GM23338 (cell line): ENCODE measurements at regions not wholly inside any gene's neighbourhood (a gene's known extent, or its start where the extent isn't known, plus 50 kb on each side); places are given as distances from the start of the nearest gene placed in this dataset.

ENCODE experiments used
- ATAC-seq: fragments of 200-7000 bp; cut with Tn5 transposase; 3 replicates; pipeline ENCODE4 v1.9.1; 2020
- DNase-seq: peaks from one replicate; pipeline ENCODE4 v3.0.0-alpha.2; 2015; ENCODE audit warnings: low spot score
- H2AFZ ChIP-seq: fragments of 200-600 bp; sonication (generic); 2 replicates; pipeline ENCODE4 v1.8.0; 2016; ENCODE audit warnings: antibody characterized with exemption, mild to moderate bottlenecking, moderate library complexity
- H3F3A ChIP-seq: fragments of 200-600 bp; sonication (generic); replicated peaks from 2 replicates; pipeline ENCODE4 v1.8.0; 2017; ENCODE audit warnings: antibody characterized with exemption, mixed run types, low read depth
- H3K27ac ChIP-seq: fragments of 200-600 bp; sonication (generic); 2 replicates; pipeline ENCODE4 v1.6.1; 2016; ENCODE audit warnings: low read depth
- H3K27me3 ChIP-seq: fragments of 200-600 bp; sonication (generic); 2 replicates; pipeline ENCODE4 v1.8.0; 2016; ENCODE audit warnings: mild to moderate bottlenecking, mixed run types, moderate library complexity; ENCODE audit not compliant: insufficient read depth
- H3K36me3 ChIP-seq: fragments of 200-600 bp; sonication (generic); 2 replicates; pipeline ENCODE4 v1.8.0; 2016; ENCODE audit warnings: mild to moderate bottlenecking; ENCODE audit not compliant: insufficient read depth
- H3K4me1 ChIP-seq: fragments of 200-600 bp; sonication (generic); 2 replicates; pipeline ENCODE4 v1.8.0; 2016; ENCODE audit warnings: mild to moderate bottlenecking, moderate library complexity; ENCODE audit not compliant: insufficient read depth
- H3K4me2 ChIP-seq: fragments of 200-600 bp; sonication (generic); 2 replicates; pipeline ENCODE4 v1.7.1; 2017; ENCODE audit warnings: mixed run types
- H3K4me3 ChIP-seq: fragments of 200-600 bp; sonication (generic); 2 replicates; pipeline ENCODE4 v1.6.1; 2016; ENCODE audit warnings: mixed run types
- H3K79me2 ChIP-seq: fragments of 200-600 bp; sonication (generic); replicated peaks from 2 replicates; pipeline ENCODE4 v1.8.0; 2017; ENCODE audit warnings: mild to moderate bottlenecking; ENCODE audit not compliant: insufficient read depth
- H3K9me2 ChIP-seq: fragments of 200-600 bp; sonication (generic); 2 replicates; pipeline ENCODE4 v1.8.0; 2017; ENCODE audit not compliant: insufficient read depth
- H4K20me1 ChIP-seq: fragments of 200-600 bp; sonication (generic); replicated peaks from 2 replicates; pipeline ENCODE4 v1.8.0; 2017; ENCODE audit warnings: mild to moderate bottlenecking; ENCODE audit not compliant: insufficient read depth
- H3K27ac Mint-ChIP-seq: 2 replicates; pipeline ENCODE4 v1.8.0; 2020; ENCODE audit warnings: inconsistent platforms, mild to moderate bottlenecking, moderate library complexity, mixed read lengths
- H3K27me3 Mint-ChIP-seq: 3 replicates; pipeline ENCODE4 v1.8.0; 2022; ENCODE audit warnings: low read depth, mild to moderate bottlenecking, moderate library complexity, mixed read lengths, inconsistent platforms; ENCODE audit not compliant: insufficient read depth, poor library complexity
- H3K36me3 Mint-ChIP-seq: 3 replicates; pipeline ENCODE4 v1.8.0; 2021; ENCODE audit warnings: low read depth, mild to moderate bottlenecking, inconsistent platforms, moderate library complexity, mixed read lengths
- H3K4me1 Mint-ChIP-seq: 3 replicates; pipeline ENCODE4 v1.8.0; 2020; ENCODE audit warnings: mild to moderate bottlenecking, inconsistent platforms, mixed read lengths
- H3K4me3 Mint-ChIP-seq: 3 replicates; pipeline ENCODE4 v1.8.0; 2021; ENCODE audit warnings: moderate library complexity, mild to moderate bottlenecking, inconsistent platforms, mixed read lengths
- H3K9me3 Mint-ChIP-seq: 3 replicates; pipeline ENCODE4 v1.8.0; 2020; ENCODE audit warnings: moderate library complexity, mild to moderate bottlenecking, inconsistent platforms, mixed read lengths
- CREB1 ChIP-seq: fragments of 250-450 bp; sonication (Bioruptor Pico); IDR thresholded peaks from 2 replicates; pipeline ENCODE4 v1.5.0; 2020; ENCODE audit warnings: low read depth, mild to moderate bottlenecking, moderate library complexity
- CTCF ChIP-seq, 2 experiments: fragments of 200-600 bp in 1 of 2; sonication (generic) in 1 of 2; conservative IDR thresholded peaks; 2 replicates each; pipeline versions ENCODE4 v1.5.1 to v1.6.1; 2016 to 2017; ENCODE audit warnings: antibody characterized with exemption in 2 of 2, low read depth in 2 of 2, mild to moderate bottlenecking in 2 of 2, moderate library complexity in 1 of 2
- EZH2 ChIP-seq: fragments of 200-600 bp; sonication (generic); IDR thresholded peaks from one replicate; pipeline ENCODE4 v1.8.0; 2017; ENCODE audit warnings: antibody characterized with exemption, mild to moderate bottlenecking, low read depth; ENCODE audit not compliant: unreplicated experiment
- EZH2phosphoT487 ChIP-seq: fragments of 200-600 bp; sonication (generic); IDR thresholded peaks from one replicate; pipeline ENCODE4 v1.8.1; 2018; ENCODE audit warnings: antibody characterized with exemption; ENCODE audit not compliant: unreplicated experiment
- JUNB ChIP-seq: IDR thresholded peaks from one replicate; pipeline ENCODE4 v1.6.1; 2016; ENCODE audit warnings: antibody characterized with exemption; ENCODE audit not compliant: unreplicated experiment
- NANOG ChIP-seq: IDR thresholded peaks from 2 replicates; pipeline ENCODE4 v1.6.1; 2016; ENCODE audit warnings: antibody characterized with exemption, borderline replicate concordance
- POLR2AphosphoS5 ChIP-seq: IDR thresholded peaks from 2 replicates; pipeline ENCODE4 v1.6.1; 2016; ENCODE audit warnings: antibody characterized with exemption, low read depth
- REST ChIP-seq: IDR thresholded peaks from one replicate; pipeline ENCODE4 v1.6.1; 2018; ENCODE audit warnings: antibody characterized with exemption; ENCODE audit not compliant: unreplicated experiment
- STAT1 ChIP-seq: IDR thresholded peaks from one replicate; pipeline ENCODE4 v1.6.1; 2016; ENCODE audit warnings: antibody characterized with exemption; ENCODE audit not compliant: unreplicated experiment
- ZNF114 ChIP-seq: fragments of 250-450 bp; sonication (Bioruptor Pico); IDR thresholded peaks from 2 replicates; pipeline ENCODE4 v1.5.0; 2020; ENCODE audit warnings: mild to moderate bottlenecking, moderate library complexity
- ZNF331 ChIP-seq: fragments of 250-450 bp; sonication (Bioruptor Pico); IDR thresholded peaks from 2 replicates; pipeline ENCODE4 v1.5.0; 2020; ENCODE audit warnings: low read depth, mild to moderate bottlenecking, moderate library complexity
- ZNF462 ChIP-seq: fragments of 250-450 bp; sonication (Bioruptor Pico); IDR thresholded peaks from 2 replicates; pipeline ENCODE4 v1.5.0; 2020; ENCODE audit warnings: mild to moderate bottlenecking, moderate library complexity

GRCh38 chr15:26382444-26383072 is 390.3 kb downstream of the GABRB3 start:
- no peaks in the 10 kb centered on the region for H3K27me3 ChIP-seq
- Mint-ChIP-seq H3K4me1 (peaks cover 2% of the 10 kb centered on the region; the same call in 1 of the 3 replicates), H3K27me3 (no peaks in the 10 kb centered on the region), H3K36me3 (no peaks in the 10 kb centered on the region), H3K9me3 (no peaks in the 10 kb centered on the region), H3K27ac (no peak overlapping the region), H3K4me3 (no peak overlapping the region)
- peaks cover 4% of the 10 kb centered on the region; the same call in 1 of the 2 replicates for H3K9me2 ChIP-seq
- no peak overlapping the region for H3K4me3 ChIP-seq
- no peak for ATAC-seq
- no peak overlapping the region for H3K4me2 ChIP-seq
- H3K4me1 ChIP-seq: no peaks in the 10 kb centered on the region
- H3F3A ChIP-seq: no peaks in the 10 kb centered on the region
- no peak for DNase-seq
- no peak overlapping the region for H2AFZ ChIP-seq
- H3K79me2 ChIP-seq: no peaks in the 10 kb centered on the region
- no peaks in the 10 kb centered on the region for H4K20me1 ChIP-seq
- H3K27ac ChIP-seq: no peak overlapping the region
- no peaks in the 10 kb centered on the region for H3K36me3 ChIP-seq
- no peak for TF ChIP-seq EZH2
- no peak for TF ChIP-seq POLR2AphosphoS5
- TF ChIP-seq ZNF462 (CRISPR knock-in tag): no peak
- TF ChIP-seq STAT1: no peak
- no peak for TF ChIP-seq ZNF331 (CRISPR knock-in tag)
- no peak for TF ChIP-seq REST
- TF ChIP-seq CTCF (conservative IDR thresholded peaks at IDR 0.05; ENCODE audit: low read depth in 2 of 2): no peak
- no peak for TF ChIP-seq ZNF114 (CRISPR knock-in tag)
- TF ChIP-seq JUNB: no peak
- no peak for TF ChIP-seq NANOG
- no peak for TF ChIP-seq CREB1
- TF ChIP-seq EZH2phosphoT487: no peak
